ENCODE measurements at regions not wholly inside any gene's neighbourhood (a gene's known extent, or its start where the extent isn't known, plus 50 kb on each side); places are given as distances from the start of the nearest gene placed in this dataset.

DNA sequence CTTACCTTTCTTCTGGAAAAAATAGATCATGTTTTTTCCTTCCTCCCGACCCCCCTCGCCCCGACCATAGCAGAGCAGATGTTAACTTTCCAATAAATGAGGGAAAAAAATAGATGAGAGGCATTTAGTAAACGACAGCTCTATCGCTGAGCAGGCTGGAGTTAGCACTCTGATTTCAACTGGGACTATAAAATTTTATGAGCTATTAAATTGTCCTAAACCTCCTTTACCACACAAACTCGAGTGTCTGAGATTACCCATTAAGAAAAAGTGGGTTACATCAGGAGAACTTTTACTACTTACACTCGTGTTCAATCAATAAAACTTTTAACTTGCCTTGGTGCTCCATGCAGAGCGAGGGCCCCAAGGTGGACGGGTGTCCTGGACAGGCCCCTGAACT is 59.8 kb upstream of the RNU6ATAC start:
- CTCF ChIA-PET: no interaction called here
- H3K27ac ChIP-seq (ENCODE audit: low read depth, low read length): no peak overlapping the region

DNA sequence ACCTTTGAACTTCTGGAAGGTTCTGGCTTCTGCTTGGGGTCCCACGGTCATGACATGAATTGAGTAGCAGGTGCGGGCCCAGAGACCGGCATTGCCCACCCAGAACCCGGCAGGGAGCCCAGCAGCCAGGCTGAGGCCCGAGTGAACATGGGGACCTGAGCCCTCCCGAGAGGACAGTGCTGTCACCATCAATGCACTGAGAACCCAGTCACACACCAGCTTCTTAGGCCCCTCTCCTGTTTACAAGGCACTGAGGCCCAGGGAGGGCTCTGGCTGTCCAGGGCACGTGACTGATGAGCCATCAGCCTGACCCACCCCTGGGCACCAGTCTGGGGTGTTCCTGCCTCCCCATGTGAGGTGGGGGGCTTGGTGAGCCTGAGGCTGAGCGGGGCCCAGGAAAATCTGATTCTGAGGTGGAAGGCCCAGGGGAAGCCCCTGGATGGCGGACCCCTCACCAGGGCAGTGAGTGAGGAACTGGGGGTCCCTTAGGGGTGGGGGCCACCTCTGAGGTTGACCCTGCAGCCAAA is 60.3 kb upstream of the RNU6ATAC start:
- POLR2A ChIA-PET: no interaction called here
- no peak overlapping the region for H3K4me3 ChIP-seq (replicated peaks in 1 of 2; ENCODE audit: low read depth in 1 of 2, low read length in 2 of 2)
- H3K9ac ChIP-seq (ENCODE audit: low read length): no peak overlapping the region
- no peak for ATAC-seq
- no peak for DNase-seq (ENCODE audit: low read depth, low spot score)
- H3K27me3 ChIP-seq (ENCODE audit: insufficient read depth, low read length): no peaks in the 10 kb centered on the region
- TF ChIP-seq, protein P1, sequence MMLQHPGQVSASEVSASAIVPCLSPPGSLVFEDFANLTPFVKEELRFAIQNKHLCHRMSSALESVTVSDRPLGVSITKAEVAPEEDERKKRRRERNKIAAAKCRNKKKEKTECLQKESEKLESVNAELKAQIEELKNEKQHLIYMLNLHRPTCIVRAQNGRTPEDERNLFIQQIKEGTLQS (IDR thresholded peaks at IDR 0.05): no peak
- TF ChIP-seq ZNF274 (IDR thresholded peaks at IDR 0.05; ENCODE audit: low read depth, low read length) (no peak), FOSL1 (IDR thresholded peaks at IDR 0.05; ENCODE audit: low read depth) (no peak), JUND (IDR thresholded peaks at IDR 0.05) (no peak), EZH2phosphoT487 (IDR thresholded peaks at IDR 0.05; ENCODE audit: borderline replicate concordance) (no peak), SP1 (IDR thresholded peaks at IDR 0.05; ENCODE audit: low read depth) (no peak), TCF7L2 (IDR thresholded peaks at IDR 0.05; ENCODE audit: borderline replicate concordance, extremely low read depth, insufficient read depth, insufficient read length) (no peak), YY1 (IDR thresholded peaks at IDR 0.05; ENCODE audit: extremely low read depth, insufficient replicate concordance, low read depth, low read length) (no peak)
- TF ChIP-seq, protein P2, sequence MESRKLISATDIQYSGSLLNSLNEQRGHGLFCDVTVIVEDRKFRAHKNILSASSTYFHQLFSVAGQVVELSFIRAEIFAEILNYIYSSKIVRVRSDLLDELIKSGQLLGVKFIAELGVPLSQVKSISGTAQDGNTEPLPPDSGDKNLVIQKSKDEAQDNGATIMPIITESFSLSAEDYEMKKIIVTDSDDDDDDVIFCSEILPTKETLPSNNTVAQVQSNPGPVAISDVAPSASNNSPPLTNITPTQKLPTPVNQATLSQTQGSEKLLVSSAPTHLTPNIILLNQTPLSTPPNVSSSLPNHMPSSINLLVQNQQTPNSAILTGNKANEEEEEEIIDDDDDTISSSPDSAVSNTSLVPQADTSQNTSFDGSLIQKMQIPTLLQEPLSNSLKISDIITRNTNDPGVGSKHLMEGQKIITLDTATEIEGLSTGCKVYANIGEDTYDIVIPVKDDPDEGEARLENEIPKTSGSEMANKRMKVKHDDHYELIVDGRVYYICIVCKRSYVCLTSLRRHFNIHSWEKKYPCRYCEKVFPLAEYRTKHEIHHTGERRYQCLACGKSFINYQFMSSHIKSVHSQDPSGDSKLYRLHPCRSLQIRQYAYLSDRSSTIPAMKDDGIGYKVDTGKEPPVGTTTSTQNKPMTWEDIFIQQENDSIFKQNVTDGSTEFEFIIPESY (IDR thresholded peaks at IDR 0.05; ENCODE audit: extremely low read depth, insufficient replicate concordance, low read length): no peak
- H3K36me3 ChIP-seq (ENCODE audit: control insufficient read depth in 1 of 2, insufficient read depth in 2 of 2, low read length in 2 of 2): no peaks in the 10 kb centered on the region
- H3K9me3 ChIP-seq (ENCODE audit: control insufficient read depth in 1 of 2, insufficient read depth in 1 of 2, low read depth in 1 of 2, low read length in 2 of 2): no peaks in the 10 kb centered on the region
- H4K20me1 ChIP-seq (ENCODE audit: insufficient read depth): no peaks in the 10 kb centered on the region
- no peak overlapping the region for H3K27ac ChIP-seq (ENCODE audit: low read depth, low read length)
- H3K4me2 ChIP-seq (ENCODE audit: low read length): no peak overlapping the region
- intact Hi-C loops (cut with micrococcal nuclease): no loop called here
- CTCF ChIA-PET: no interaction called here
- BruUV-seq (replicated peaks): no TSS peak
- no peaks in the 10 kb centered on the region for H3K4me1 ChIP-seq (ENCODE audit: control insufficient read depth in 1 of 2, insufficient read depth in 2 of 2, low read length in 2 of 2)
- RAD21 ChIA-PET (ENCODE audit: low non-redundant PET in 1 of 2, low total read pairs in 2 of 2, uncharacterized antibody in 2 of 2, unreplicated experiment in 2 of 2): no interaction called here
- H2AFZ ChIP-seq (ENCODE audit: low read depth, low read length, poor library complexity, severe bottlenecking): no peak overlapping the region
- no peaks in the 10 kb centered on the region for H3K79me2 ChIP-seq (ENCODE audit: insufficient read depth, low read length)
- H3K9me2 ChIP-seq (ENCODE audit: insufficient read depth): no peaks in the 10 kb centered on the region

More for the DNA sequence above, 59.8 kb upstream of the RNU6ATAC start:
- H4K20me1 ChIP-seq (ENCODE audit: insufficient read depth): no peaks in the 10 kb centered on the region
- no peak overlapping the region for H3K4me2 ChIP-seq (ENCODE audit: low read length)
- no peak overlapping the region for H3K4me3 ChIP-seq (replicated peaks in 1 of 2; ENCODE audit: low read depth in 1 of 2, low read length in 2 of 2)
- no peak overlapping the region for H3K9ac ChIP-seq (ENCODE audit: low read length)
- no peak overlapping the region for H2AFZ ChIP-seq (ENCODE audit: low read depth, low read length, poor library complexity, severe bottlenecking)
- POLR2A ChIA-PET: no interaction called here
- no peaks in the 10 kb centered on the region for H3K4me1 ChIP-seq (ENCODE audit: control insufficient read depth in 1 of 2, insufficient read depth in 2 of 2, low read length in 2 of 2)
- no peaks in the 10 kb centered on the region for H3K9me2 ChIP-seq (ENCODE audit: insufficient read depth)
- no peaks in the 10 kb centered on the region for H3K79me2 ChIP-seq (ENCODE audit: insufficient read depth, low read length)
- no TSS peak for BruUV-seq (replicated peaks)
- H3K27me3 ChIP-seq (ENCODE audit: insufficient read depth, low read length): no peaks in the 10 kb centered on the region
- intact Hi-C loops (cut with micrococcal nuclease): no loop called here
- ATAC-seq: no peak
- RAD21 ChIA-PET (ENCODE audit: low non-redundant PET in 1 of 2, low total read pairs in 2 of 2, uncharacterized antibody in 2 of 2, unreplicated experiment in 2 of 2): no interaction called here
- TF ChIP-seq POLR2A (IDR thresholded peaks at IDR 0.05; ENCODE audit: borderline replicate concordance, extremely low read depth, insufficient read depth, insufficient read length) (no peak), JUND (IDR thresholded peaks at IDR 0.05) (no peak), SIN3A (IDR thresholded peaks at IDR 0.05; ENCODE audit: low read depth) (no peak), TCF7L2 (IDR thresholded peaks at IDR 0.05; ENCODE audit: borderline replicate concordance, extremely low read depth, insufficient read depth, insufficient read length) (no peak)
- TF ChIP-seq, protein P2 (IDR thresholded peaks at IDR 0.05; ENCODE audit: extremely low read depth, insufficient replicate concordance, low read length): no peak
- H3K36me3 ChIP-seq (ENCODE audit: control insufficient read depth in 1 of 2, insufficient read depth in 2 of 2, low read length in 2 of 2): no peaks in the 10 kb centered on the region
- DNase-seq (ENCODE audit: low read depth, low spot score): no peak
- no peaks in the 10 kb centered on the region for H3K9me3 ChIP-seq (ENCODE audit: control insufficient read depth in 1 of 2, insufficient read depth in 1 of 2, low read depth in 1 of 2, low read length in 2 of 2)
